ENCODE measurements at regions not wholly inside any gene's neighbourhood (a gene's known extent, or its start where the extent isn't known, plus 50 kb on each side); places are given as distances from the start of the nearest gene placed in this dataset.

DNA sequence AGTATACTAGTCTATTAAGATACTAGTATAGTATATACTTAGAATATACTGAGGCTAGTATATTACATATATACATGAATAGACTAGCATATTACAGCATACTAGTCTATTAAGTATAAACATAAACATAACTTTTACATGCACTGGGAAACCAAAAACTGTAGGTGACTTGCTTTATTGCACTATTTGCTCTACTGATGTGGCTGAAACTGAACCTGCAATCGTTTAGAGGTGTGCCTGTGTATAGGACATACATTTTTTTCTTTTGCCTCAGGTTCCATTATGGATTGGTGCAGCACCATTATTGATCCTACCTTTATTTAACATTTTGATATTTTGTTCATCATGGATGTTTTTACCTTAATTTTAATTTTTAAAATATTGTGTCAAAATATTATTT, 143.2 kb upstream of the RGS6 start:
- FAIRE-seq (no peak), DNase-seq (ENCODE audit: low read depth, low spot score) (no peak)
- Histone ChIP-seq H3K9me1 (replicated peaks; ENCODE audit: control insufficient read depth, extremely low read depth, insufficient read depth, low read length) (no peaks in the 10 kb centered on the region), H3K4me1 (ENCODE audit: control insufficient read depth, extremely low read depth, insufficient read depth, low read length) (no peaks in the 10 kb centered on the region), H3K9me3 (replicated peaks; ENCODE audit: control insufficient read depth, insufficient read depth, low read length) (no peaks in the 10 kb centered on the region), H3K27me3 (ENCODE audit: control insufficient read depth in 2 of 2, insufficient read depth in 2 of 2, low read length in 2 of 2) (peaks cover 0 to 2% of the 10 kb centered on the region in 2 experiments), H3K4me3 (replicated peaks in 1 of 3; ENCODE audit: insufficient read depth in 1 of 3, low read depth in 1 of 3, low read length in 3 of 3) (no peak overlapping the region), H3K9ac (replicated peaks; ENCODE audit: extremely low read depth, insufficient read depth, low read length) (no peak overlapping the region), H3K36me3 (ENCODE audit: control insufficient read depth in 2 of 2, extremely low read depth in 1 of 2, insufficient read depth in 2 of 2, low read length in 2 of 2) (no peaks in the 10 kb centered on the region), H3K27ac (ENCODE audit: insufficient read depth, low read depth, low read length) (no peak overlapping the region), H3K4me2 (ENCODE audit: insufficient read depth, low read length) (no peak overlapping the region), H4K20me1 (replicated peaks; ENCODE audit: control insufficient read depth, extremely low read depth, insufficient read depth, low read length) (no peaks in the 10 kb centered on the region), H2AFZ (ENCODE audit: low read depth, low read length) (no peak overlapping the region), H3K79me2 (ENCODE audit: control insufficient read depth, insufficient read depth, low read length) (no peaks in the 10 kb centered on the region)
- intact Hi-C loops (cut with micrococcal nuclease): no loop called here
- BruUV-seq (replicated peaks): no TSS peak
- dilution Hi-C loops (cut with MboI; ENCODE audit: extremely low pct_ligation_motif_present, low sequenced_read_pairs): no loop called here
- POLR2A ChIA-PET: no interaction called here
- CTCF ChIA-PET: no interaction called here
- TF ChIP-seq POLR2A (IDR thresholded peaks at IDR 0.05; ENCODE audit: low read depth, low read length): no peak

DNA sequence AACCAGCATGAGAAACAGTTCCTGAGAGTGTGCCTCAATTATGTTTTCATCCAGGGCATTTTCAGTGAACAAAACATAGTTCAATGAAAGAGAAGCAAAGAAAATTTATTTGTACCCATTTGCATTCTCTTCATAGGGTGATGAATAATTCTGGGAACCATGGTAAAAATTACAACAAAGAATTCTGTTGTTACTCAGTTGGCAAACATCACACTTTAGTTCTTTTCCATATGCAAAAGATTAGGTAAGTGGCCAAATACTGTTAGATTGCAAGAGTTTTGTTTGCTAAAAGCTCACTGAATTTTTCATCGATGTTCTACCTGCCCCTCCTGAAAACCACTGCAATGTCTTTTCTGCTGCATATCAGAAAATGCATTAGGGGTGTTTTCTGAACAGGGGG, 132.4 kb upstream of the RGS6 start:
- CTCF ChIA-PET: no interaction called here
- FAIRE-seq (no peak), DNase-seq (ENCODE audit: low read depth, low spot score) (no peak)
- Histone ChIP-seq H3K4me3 (replicated peaks in 1 of 3; ENCODE audit: insufficient read depth in 1 of 3, low read depth in 1 of 3, low read length in 3 of 3) (no peak overlapping the region), H3K27me3 (ENCODE audit: control insufficient read depth in 2 of 2, insufficient read depth in 2 of 2, low read length in 2 of 2) (no peaks in the 10 kb centered on the region), H3K9ac (replicated peaks; ENCODE audit: extremely low read depth, insufficient read depth, low read length) (no peak overlapping the region), H3K27ac (ENCODE audit: insufficient read depth, low read depth, low read length) (no peak overlapping the region), H4K20me1 (replicated peaks; ENCODE audit: control insufficient read depth, extremely low read depth, insufficient read depth, low read length) (no peaks in the 10 kb centered on the region), H3K4me1 (ENCODE audit: control insufficient read depth, extremely low read depth, insufficient read depth, low read length) (peaks cover 13% of the 10 kb centered on the region), H2AFZ (ENCODE audit: low read depth, low read length) (no peak overlapping the region), H3K9me3 (replicated peaks; ENCODE audit: control insufficient read depth, insufficient read depth, low read length) (no peaks in the 10 kb centered on the region), H3K36me3 (ENCODE audit: control insufficient read depth in 2 of 2, extremely low read depth in 1 of 2, insufficient read depth in 2 of 2, low read length in 2 of 2) (no peaks in the 10 kb centered on the region), H3K4me2 (ENCODE audit: insufficient read depth, low read length) (no peak overlapping the region), H3K79me2 (ENCODE audit: control insufficient read depth, insufficient read depth, low read length) (no peaks in the 10 kb centered on the region), H3K9me1 (replicated peaks; ENCODE audit: control insufficient read depth, extremely low read depth, insufficient read depth, low read length) (no peaks in the 10 kb centered on the region)
- dilution Hi-C loops (cut with MboI; ENCODE audit: extremely low pct_ligation_motif_present, low sequenced_read_pairs): no loop called here
- BruUV-seq (replicated peaks): no TSS peak
- intact Hi-C loops (cut with micrococcal nuclease): no loop called here
- TF ChIP-seq, protein P1, sequence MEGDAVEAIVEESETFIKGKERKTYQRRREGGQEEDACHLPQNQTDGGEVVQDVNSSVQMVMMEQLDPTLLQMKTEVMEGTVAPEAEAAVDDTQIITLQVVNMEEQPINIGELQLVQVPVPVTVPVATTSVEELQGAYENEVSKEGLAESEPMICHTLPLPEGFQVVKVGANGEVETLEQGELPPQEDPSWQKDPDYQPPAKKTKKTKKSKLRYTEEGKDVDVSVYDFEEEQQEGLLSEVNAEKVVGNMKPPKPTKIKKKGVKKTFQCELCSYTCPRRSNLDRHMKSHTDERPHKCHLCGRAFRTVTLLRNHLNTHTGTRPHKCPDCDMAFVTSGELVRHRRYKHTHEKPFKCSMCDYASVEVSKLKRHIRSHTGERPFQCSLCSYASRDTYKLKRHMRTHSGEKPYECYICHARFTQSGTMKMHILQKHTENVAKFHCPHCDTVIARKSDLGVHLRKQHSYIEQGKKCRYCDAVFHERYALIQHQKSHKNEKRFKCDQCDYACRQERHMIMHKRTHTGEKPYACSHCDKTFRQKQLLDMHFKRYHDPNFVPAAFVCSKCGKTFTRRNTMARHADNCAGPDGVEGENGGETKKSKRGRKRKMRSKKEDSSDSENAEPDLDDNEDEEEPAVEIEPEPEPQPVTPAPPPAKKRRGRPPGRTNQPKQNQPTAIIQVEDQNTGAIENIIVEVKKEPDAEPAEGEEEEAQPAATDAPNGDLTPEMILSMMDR (IDR thresholded peaks at IDR 0.05; ENCODE audit: extremely low read depth in 1 of 2, insufficient read depth in 1 of 2, low read depth in 1 of 2, low read length in 2 of 2): no peak
- TF ChIP-seq POLR2AphosphoS5 (IDR thresholded peaks at IDR 0.05; ENCODE audit: insufficient read depth, low read depth, low read length) (no peak), EZH2 (IDR thresholded peaks at IDR 0.05; ENCODE audit: borderline replicate concordance, low read depth, low read length, severe bottlenecking) (no peak), POLR2A (IDR thresholded peaks at IDR 0.05; ENCODE audit: low read depth, low read length) (no peak), FOS (IDR thresholded peaks at IDR 0.05; ENCODE audit: borderline replicate concordance, insufficient read depth, low read length) (no peak), GATA2 (IDR thresholded peaks at IDR 0.05; ENCODE audit: insufficient read depth, insufficient read length, low read depth, low read length) (no peak), MYC (IDR thresholded peaks at IDR 0.05; ENCODE audit: low read depth, low read length) (no peak), JUN (IDR thresholded peaks at IDR 0.05; ENCODE audit: borderline replicate concordance, insufficient read depth, insufficient read length, low read depth) (no peak)
- TF ChIP-seq, protein P2, sequence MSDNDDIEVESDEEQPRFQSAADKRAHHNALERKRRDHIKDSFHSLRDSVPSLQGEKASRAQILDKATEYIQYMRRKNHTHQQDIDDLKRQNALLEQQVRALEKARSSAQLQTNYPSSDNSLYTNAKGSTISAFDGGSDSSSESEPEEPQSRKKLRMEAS (IDR thresholded peaks at IDR 0.05; ENCODE audit: insufficient read depth, insufficient read length): no peak
- POLR2A ChIA-PET: no interaction called here
